G401.6 (cell line): ENCODE measurements at regions not wholly inside any gene's neighbourhood (a gene's known extent, or its start where the extent isn't known, plus 50 kb on each side); places are given as distances from the start of the nearest gene placed in this dataset.
"Not testable (repeated sequence)": the region's sequence is repeated elsewhere in the genome, so short reads cannot be mapped to it uniquely, and the experiment has no call there.

ENCODE experiments used
- FAIRE-seq: peaks from 2 replicates; lab custom pipeline; 2012; peaks lifted over from hg19 to GRCh38; lab: Jason Lieb, UNC

DNA sequence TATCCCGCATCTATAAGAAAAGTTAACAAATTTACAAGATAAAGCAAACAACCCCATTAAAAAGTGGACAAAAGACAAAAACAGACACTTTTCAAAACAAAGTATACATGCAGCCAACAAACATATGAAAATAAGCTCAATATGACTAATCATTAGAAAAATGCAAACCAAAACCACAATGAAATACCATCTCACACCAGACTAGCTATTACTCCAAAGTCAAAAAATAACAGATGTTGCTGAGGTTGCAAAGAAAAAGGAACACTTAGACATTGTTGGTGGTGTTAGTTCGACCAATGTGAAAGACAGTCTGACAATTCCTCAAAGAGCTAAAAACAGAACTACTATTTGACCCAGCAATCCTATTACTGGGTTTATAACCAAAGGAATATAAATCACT, 968.6 kb upstream of the USP15 start:
- FAIRE-seq: no peak

DNA sequence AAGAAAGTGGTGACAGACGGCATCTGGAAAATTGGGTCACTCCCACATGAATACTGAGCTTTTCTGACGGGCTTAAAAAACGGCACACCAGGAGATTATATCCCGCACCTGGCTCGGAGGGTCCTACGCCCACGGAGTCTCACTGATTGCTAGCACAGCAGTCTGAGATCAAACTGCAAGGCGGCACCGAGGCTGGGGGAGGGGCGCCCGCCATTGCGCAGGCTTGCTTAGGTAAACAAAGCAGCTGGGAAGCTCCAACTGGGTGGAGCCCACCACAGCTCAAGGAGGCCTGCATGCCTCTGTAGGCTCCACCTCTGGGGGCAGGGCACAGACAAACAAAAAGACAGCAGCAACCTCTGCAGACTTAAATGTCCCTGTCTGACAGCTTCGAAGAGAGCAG, 966.2 kb upstream of the USP15 start:
- FAIRE-seq: not testable (repeated sequence)

DNA sequence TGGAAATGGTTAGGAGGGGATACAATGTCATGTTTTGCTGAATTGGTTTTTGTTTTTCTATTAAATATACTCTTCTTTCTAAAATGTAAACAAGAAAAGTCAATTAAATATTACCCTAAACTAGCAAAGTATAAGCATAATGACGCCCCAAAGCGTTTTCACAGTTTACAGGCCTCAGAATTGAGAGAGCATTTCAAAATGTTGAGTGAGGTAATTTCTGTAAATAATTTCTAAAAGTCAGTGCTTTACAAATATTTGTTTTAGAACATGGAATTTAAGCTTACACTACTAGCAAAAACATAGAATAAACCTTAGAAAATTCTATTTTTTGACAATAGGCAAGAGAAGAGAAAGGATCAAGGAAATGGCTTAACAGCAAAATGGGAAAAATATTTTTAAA, 958.4 kb upstream of the USP15 start:
- FAIRE-seq: no peak

DNA sequence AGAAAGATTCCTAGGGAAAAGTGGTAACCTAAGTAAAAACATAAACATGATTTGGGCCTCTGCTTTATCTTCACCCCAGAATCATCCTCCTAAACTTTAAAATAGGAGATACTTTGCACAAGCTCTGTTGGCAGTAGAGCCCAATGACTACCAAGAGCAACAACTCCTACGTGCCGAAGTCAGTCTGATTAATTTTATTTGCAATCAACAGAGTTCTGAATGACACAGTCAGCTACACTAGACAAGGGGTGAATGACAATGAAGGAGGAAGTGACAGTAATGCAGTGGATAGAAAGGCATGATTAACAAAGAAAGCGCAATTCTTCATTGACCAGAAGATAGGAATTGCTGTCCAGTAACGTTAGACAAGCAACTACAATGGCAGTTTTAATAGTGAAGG, 957.9 kb upstream of the USP15 start:
- no peak for FAIRE-seq

DNA sequence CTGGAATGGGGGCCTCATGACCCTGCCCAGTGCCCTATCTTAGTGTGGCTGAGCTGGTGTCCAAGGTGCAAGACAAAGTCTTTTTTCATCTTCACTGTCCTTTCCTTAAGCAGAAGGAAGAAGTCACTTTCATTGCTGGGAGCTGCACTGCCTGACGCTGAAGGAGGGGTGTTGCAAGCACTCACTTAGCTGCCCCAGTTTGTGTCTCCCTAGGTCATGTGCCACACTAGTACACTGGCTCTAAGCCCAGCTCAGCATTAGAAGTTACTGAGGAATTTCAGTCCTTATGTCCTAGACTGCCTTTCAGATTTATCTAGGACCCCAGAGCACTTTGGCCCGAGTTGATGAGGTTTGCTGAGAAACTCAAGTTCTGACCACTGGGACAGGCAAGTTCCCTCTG, 952.0 kb upstream of the USP15 start:
- FAIRE-seq: no peak

DNA sequence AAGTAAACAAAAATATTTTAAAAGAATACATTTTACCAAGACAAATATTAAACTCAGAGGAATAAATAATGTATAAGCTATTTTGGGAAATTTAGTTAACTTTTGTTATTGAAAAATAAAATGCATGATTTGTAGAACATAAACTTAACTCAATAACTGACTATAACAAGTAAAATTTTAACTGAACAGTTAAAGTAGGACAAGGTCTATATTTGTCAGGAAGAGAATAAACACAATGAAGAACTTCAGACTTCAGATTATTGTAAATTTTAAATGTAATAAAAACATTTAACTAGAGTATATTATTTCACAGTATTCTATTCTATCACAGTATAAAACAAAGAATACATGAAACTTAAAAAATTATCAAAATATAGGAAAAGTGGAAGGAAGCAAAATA, 948.8 kb upstream of the USP15 start:
- FAIRE-seq: peak; percentile 81

DNA sequence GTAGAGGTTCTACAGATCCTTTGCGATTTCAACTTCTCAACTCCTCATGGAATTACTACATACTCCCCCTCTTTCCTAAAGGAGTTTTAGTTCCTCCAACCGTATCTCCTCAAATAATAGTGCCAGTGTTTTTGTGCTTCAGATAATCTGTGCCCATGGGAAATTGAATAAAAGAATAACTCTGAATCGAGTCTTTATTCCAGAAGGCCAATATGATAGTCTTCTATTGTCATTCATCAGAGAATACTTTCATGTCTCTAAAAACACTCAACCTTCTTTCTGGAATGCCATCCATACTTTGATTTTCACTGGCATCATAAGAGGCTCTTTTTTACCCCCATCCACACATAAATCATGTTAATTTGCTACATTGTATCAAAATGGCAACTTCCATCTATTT, 911.3 kb upstream of the USP15 start:
- FAIRE-seq: no peak

DNA sequence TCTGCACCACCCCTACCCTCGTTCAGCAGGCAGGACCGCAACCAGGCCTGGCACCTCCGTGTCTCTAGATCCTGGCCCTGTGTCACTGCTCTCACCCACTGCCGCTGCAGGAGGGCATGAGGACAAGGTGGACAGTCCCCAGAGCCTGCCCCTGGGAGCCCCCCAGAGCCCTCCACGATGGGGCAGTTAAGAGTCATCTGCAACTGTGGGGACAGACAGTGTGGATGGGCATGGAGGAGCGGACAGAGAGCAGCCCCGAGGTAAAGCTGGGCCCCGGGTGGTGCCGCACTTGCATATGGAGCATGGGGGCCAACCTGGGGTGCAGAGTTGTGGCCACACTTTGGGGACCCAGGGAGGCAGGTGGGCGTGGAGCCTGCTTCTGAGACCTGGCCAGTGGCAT, 905.1 kb upstream of the USP15 start:
- no peak for FAIRE-seq

DNA sequence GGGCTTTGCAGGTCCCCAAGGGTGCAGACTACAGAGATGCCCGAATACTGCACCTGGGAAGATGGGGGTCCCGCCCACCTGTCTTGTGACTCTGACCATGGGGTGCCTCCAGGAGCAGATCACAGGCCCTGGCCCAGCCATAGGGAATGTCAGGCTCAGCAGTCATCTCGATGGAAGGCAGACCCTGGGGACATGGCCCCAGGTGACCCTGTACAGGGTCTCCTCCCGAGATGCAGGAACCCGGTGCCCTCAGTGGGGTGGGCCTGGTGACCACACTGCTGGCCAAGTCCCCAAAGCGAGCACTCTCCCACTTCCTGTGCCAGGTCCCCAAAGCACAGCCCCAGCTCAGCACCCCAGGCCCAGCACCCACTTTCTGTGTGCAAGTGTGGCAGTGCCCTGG, 903.7 kb upstream of the USP15 start:
- FAIRE-seq: no peak

DNA sequence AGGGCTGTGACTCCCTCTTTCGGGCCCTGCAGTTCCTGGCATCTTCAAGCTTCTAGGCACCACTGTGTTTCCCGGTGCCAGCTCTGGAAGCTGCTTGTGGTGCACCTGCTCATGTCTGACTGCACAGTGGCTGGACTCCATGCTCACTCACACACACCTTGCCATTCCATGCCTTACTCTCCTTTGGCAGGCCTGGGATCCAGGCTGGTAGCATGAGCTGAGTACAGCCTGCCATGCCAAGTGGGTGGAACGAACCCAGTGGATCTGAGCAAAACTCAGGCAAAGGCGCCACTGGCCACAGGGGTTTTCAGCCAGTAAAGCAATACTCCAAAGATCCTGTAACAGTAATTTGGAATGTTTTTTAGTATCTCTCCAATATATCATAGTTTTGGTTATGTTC, 902.7 kb upstream of the USP15 start:
- FAIRE-seq: no peak

DNA sequence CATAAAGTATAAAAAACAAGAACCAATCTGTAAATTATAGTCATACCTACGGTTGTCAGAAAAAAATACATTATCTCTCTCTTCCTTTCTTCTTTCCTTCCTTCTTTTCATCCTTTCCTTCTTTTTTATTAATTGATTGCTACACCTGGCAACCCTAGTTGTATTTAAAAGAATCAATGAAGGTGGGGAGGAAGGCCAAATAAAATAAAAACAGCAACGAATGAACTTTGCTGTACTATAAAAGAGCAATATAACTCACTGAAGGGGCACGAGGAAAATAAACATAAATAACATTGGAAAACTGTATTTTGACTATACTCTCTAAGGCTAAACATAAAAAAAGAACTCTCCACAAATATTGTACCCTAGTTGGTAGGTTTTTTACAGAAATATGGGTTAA, 898.2 kb upstream of the USP15 start:
- FAIRE-seq: no peak

DNA sequence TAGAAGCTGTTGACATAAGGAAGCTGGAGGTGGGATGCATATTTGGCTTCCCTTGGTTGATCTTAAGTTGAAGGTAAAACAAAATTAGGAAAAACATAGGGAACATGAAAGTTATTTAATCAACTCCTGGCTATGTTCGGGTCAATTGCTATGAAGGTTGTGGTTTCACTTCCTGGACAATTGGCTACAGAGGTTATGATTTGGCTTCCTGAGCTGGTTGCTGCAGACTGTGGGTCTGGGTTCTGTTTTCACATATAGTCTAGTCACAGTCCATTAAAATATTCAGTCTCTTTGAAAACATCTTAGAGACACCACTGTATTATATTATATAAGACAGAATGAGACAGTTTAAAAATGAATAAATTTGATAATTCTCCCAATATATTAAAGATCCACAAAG, 895.2 kb upstream of the USP15 start:
- FAIRE-seq: no peak

DNA sequence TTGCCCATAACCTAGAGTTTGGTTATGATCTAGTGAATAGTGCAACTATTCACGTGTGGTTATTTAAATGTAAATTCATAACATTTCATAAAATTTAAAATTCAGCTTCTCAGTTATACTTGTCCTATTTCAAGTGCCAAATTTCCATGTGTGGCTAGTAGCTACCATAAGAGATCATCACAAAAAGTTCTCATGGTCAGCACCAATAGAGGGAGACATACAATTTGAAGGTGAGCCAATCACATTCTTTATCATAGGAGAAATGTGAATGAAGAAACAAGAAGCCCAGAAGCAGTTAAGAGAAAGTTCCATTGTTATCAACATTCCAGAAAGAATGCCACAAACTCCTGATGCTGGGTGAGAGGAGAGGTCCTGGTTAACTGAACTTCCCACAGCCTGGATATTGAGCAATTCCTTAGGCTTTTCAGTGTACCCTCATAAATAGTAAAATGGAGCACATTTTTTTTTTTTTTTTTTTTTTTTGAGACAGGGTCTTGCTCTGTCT, 892.9 kb upstream of the USP15 start:
- no peak for FAIRE-seq

DNA sequence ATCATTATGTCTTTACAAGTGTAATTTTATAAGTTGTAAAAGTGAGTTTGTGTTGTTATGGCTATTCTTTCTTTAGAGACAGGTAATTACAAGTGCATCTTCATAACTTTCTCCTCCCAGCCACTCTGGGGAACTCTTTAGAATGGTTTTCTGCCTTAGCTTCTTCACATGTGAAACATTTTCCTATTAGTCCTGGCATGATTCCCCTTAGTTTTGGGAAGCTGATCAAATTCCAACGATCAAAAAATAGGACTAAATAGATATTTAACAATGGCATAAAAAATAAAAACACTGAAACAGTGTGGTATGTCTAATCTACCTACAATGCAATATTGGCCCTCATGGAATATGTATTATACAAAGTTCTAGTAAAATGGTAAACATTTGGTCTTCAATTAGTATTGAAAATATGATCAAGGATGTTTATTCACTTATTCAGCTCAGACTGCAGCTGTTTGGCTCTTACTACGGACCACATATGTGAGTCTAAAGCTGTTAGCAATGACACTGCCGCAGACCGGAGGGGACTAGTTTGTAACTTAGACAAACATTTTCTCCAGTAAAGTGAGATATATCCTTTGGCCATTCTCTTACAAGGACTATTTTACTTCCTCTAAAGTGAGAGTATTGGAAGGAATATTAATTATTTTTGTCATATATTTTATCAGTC, 890.8 kb upstream of the USP15 start:
- no peak for FAIRE-seq

DNA sequence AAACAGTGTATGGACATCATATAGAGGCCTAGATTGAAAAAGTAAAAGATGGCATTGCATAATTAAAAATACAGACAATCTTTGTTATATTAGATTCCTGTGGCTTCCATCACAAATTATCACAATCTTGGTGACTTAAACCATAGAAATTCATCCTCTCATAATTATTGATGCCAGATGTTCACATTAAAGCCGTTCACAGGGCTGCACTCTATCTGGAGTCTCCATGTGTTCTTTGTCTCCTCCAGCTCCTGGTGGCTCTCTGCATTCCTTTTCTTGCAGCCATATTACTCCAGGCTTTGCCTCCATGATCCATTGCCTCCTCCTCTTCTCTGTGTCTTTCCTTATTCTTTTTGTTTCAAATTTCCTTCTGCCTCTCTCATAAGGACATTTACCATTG, 875.7 kb upstream of the USP15 start:
- FAIRE-seq: no peak

DNA sequence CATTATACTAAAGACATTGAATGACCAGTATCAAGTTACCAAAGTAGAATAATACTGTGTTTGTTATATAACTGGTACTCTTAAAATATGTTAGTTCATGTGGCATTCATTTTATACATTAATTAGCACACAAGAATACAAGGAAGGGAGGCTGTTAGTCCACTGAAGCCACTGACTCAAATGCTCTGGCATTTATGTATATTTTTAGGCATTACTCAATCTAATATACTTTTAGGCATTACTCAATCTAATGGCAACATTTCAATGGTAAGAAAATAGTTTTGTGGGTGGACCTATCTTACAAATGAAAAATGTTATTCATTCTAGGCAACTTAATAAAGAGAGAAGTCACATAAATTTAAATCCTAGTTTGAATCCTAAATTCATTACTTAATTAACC, 874.4 kb upstream of the USP15 start:
- no peak for FAIRE-seq

DNA sequence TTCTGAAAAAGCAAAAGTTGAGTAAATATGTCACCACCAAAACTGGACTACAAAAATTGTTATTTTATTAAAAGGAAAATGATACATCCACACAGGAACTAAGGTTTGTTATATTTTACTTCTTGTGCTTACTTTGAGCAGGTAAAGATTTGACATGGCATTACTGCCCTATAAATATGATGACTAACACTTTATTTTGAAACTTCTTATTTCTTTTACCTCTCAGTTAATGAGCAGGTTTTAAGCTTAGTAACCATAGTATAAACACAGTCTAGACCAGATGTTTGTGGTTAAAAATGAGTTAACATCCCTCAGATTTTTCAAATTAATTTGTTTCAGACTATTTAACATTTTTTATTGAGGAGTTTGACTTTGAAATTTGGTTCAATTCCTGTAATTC, 862.5 kb upstream of the USP15 start:
- FAIRE-seq: no peak

DNA sequence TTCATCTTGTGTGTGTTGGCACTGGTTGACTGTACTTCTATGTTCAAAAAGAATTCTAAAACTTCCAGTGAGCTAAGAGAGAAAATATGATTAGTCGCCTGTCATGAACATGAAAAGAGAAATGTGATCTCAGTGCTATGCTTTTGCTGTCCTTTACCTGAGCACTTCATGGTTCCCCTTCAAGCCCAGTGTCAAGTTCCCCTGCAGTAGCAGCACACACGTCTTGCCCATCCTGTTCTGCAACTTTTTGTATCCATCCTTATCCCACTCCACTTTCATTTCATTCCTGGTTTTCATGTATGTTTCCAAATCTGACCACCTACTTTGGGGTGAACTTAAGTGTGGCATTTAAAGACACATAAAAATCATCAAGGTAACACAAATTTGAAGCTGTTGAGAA, 848.0 kb upstream of the USP15 start:
- FAIRE-seq: no peak

DNA sequence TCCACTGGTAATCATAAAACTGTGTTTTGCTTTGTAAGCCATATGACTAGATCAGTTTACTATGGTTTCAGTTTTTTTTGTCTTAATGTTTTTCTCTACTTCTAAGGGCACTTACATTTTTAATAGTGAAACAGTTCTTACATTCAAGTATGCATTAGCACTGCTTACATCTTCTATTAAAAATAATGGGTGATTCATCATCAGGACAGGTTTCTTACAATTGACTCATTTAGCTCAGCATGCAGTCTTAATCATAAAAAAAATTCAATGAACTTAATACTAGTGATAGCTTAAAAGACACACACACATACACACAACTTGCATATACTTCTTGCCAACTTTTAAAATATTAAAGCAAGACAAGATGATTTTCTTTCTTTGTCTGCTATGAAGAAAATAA, 845.7 kb upstream of the USP15 start:
- no peak for FAIRE-seq

DNA sequence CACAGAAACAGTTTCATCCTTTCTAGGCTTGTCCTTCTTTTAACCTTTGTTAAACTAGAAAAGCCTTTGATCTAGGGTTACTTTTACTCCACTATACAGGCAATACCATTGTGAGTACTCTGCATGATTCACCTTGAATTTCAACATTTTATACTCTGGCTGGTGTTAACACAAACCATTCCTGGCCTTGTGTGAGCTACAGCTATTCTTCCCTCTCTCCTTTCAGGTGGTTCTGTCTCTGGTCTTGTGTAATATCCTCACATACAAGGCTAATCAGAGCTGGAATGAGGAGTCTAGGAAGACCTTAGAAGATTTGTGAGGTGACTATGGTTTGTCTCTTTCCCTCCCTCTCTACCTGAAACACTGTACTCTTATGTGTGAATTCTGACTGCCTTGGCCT, 837.4 kb upstream of the USP15 start:
- no peak for FAIRE-seq

DNA sequence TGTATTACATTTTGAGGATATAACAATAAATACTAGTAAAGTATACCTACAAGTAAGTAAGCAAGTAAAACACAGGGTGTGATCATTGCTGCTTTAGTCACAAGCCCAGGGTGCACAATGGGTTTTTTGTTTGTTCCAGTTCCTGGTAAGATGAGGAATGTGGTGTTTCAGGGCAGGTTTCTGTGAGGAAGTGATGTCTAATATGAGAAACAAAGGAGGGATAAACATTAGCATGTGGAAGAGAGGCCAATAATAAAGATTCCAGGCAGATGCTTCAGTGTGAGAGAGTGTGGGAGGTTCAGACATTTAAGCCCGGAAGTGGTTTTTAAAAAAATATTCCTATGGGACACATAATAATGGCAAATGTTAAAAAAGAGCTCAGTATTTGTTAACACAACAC, 808.1 kb upstream of the USP15 start:
- no peak for FAIRE-seq

DNA sequence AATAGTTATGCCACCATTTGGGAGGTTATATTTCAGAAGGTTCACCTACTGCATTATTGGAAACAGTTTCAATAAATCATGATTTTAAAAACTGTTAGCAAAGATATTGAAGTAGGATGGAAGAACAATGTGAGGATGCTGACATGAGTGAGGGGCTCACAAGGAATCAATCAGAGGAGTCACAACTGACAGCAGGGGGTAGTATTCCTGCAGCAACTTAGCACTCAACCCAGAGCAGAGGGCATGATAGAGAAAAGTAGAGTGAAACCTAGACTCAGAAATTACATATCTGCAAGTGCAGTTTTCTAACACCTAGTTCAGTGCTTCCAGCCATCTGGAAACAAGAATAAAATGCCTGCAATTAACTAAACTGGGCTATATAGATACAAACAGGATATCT, 772.5 kb upstream of the USP15 start:
- no peak for FAIRE-seq

DNA sequence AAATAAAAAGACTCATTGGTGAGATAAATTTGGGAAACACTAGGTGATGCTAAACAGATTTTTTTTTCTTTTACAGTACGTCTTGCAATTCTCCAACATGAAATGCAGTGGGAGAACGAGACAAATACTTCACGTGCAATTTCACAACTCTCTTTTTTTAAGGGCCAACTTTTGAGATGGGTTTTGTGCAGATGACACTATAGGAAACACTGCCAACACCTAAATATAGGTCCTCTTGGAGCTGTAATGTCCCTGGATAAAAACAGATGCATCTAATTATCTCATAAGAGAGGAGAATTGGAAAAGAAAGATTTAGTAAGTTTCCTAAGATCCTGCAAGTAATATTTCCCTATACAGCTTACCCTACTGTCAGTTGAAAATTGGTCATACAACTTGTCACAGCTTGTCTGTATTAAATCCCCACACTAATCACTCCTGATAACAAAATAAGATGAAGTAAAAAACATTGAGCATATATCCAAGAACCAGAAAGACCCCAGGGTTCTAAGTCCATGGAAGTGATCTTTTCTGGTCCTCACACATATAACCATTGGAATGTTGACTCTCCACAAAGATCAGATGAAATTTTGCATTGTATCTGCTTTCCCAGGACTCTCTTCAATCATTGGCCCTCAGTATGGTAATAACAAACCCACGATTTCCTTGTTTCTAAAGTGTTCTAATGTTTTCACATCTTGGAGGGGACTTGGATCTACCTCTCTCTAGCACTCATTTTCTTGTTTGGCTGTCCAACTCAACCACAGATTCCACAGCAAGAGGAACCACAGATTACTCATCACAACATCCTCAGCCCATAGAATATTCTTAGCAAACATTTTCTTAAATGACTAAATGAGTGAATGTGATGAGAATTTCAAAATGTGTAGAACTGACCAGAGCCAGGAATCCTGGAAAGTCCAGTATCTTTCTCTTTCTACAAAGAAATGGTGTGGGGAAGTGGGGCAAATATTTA, 769.4 kb upstream of the USP15 start:
- FAIRE-seq: no peak

DNA sequence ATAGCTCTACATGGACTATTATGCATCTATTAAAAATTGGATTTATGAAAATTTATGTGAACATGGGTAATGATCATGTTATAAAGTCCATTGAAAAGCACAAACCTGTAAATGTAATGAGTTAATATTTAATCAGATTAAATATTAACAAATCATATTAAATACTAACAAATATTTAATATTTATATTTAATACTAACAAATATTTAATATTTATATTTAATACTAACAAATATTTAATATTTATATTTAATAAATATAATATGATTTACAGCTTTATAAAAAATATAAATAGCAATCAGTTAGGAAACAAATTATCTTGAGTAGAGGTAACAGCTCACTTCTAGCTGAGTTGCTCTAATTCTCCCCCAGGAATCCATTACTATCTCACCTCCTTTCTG, 758.0 kb upstream of the USP15 start:
- peak; percentile 96 for FAIRE-seq
